GM21723 (cell line): ENCODE measurements at regions not wholly inside any gene's neighbourhood (a gene's known extent, or its start where the extent isn't known, plus 50 kb on each side); places are given as distances from the start of the nearest gene placed in this dataset.

Source experiments
- ATAC-seq: cut with Tn5 transposase; IDR thresholded peaks from one replicate; pipeline ENCODE4 v1.9.1; 2021; ENCODE audit warnings: mild to moderate bottlenecking, moderate library complexity; ENCODE audit not compliant: unreplicated experiment

DNA sequence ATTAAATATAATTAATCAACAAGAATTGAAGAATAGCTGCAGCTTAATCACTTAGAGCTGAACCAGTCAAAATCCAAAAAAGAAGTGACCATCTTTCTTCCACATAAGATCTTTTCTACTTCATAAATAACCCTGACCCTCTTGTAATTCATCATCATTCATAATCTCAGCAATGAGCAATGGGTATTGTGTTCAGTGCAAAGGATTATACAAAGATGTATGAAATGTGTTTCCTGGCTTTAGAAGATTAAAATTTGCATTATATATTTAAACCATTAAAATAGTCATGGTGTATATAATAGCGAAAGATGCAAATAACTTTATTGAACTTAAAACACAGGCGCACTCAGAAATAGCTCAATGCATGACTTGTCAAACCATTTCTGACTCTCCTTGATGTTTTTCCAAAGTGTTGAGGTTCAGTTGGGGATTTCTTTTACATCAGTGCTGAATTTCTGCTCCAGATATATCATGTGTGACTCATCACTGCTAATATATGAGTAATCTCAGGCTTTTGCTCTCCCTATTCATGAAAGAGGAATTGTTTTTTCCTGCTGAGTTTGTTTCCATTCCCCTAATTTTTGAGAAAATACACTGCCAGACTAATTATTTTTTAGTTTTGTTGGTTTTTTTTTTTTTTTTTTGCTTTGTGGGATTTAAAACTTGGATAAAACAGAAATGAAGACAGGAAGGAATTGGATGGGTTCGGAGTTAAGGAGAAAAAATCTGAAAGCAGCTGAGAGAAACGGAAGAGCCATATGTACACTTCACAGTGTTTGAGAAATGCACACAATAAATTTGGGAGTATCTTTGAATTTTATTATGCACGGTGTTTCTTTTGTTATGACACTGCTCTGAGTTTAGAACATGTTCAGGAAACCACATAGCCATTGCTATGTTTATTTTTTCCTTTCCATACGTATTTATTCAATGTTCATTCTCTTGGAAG, 290.1 kb upstream of the PCDH7 start:
- no peak for ATAC-seq

DNA sequence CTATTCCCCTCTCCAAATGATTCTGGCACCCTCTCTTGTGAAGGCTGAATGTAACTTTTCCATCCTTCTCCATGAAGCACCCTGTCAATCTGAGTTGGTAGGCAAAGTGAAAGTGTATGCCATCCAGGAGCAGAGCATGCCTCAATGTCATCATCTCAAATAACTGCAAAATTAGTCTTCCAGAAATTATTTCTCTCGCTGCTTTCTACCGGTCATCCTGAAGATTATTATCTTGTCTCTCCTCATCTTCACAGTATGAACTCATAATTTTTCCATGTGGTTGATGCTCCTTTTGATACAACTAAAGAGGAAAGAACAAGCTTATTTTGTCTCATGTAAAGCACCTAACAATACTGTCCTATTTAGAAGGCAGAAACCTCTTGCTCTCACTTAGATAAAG, 285.5 kb upstream of the PCDH7 start:
- ATAC-seq = no peak

DNA sequence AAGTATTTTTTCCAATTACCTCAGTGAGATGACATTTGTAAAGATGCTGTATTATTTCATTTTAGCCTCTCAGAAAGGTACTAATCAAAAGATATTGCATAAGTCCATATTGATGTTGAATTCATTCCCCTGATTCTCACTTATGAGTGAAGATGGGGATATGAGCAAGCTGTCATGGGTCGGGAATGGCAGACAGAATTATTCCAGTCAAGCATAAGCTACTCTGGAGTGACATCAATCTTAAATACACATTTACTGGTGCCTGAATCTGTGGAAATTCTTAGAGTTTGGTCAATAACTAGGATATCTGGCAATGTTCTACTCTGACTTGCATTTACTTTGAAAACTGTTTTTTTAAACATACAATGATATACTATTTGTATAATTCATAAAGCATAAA, 283.8 kb upstream of the PCDH7 start:
- no peak for ATAC-seq

DNA sequence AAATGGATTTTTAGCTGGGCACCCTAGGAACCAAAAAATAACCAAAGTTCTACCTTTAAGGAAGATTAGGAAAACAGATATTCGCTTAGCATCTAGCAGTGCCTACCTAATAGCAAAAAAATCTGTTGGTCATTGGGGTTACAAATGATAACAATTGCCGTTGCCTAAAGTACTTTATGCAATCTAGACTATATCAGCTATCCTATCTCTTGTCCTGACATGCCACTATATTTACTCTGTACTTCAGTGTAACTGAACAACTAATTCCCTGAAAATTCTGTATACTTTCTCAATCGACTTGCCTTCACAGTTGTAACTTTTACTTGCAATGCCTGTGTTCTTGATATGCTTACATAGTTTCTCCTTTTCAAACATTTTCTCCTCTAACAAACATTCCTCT, 282.9 kb upstream of the PCDH7 start:
- no peak for ATAC-seq

DNA sequence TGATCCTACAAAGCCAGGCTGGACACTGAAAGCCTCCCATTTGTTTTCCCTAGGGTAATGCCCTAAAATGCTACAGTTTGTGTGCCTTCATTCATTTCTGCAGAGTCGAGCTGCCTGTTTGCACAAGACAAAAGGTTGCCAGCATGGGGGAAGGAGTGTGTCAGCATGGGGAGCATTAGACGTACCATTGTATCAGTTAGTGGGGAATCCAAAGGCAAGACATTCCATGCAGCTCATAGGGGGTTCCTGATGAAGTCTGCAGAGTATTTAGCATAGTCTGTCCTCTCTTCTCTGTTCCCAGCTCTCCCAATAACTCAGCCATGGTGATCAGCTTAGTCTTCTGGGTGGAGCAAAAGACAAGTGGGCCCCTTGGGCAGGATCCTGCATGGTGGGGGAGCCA, 276.9 kb upstream of the PCDH7 start:
- no peak for ATAC-seq

DNA sequence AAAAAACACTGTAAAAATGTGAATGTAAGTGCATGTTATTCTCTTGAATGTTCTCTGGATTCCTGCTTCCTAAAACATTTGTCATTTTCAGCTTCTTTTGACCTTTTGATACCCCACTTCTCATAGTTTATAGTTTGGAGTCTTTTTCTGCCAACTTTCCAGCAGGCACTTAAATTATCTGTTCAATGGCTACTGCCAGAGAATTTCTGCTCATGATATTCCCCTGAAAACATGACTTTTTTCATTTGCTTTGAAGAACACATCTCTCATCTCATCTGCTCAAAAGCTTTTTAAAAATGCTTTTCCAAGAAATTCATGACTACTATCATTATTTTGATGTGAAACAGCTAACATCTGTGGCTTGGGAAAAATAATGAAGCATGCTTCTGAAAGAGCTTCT, 269.7 kb upstream of the PCDH7 start:
- no peak for ATAC-seq

DNA sequence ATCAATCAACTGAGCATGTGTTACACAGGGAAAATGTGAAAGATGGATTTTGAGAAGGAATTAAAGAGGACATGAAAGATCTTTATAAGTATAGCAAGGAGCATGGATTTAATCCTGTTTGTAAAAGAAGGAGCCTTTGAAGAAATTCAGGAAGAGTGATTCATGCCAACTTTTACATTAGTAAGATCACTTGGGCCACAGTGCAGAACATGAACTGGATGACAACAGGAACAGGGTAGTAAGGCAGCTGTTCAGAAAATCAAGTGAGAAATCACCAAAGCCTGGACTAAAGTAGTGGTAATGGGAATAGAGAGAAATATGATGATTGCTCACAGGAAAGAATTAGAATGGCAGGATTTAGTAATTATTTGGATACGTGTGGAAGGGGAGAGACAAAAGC, 265.7 kb upstream of the PCDH7 start:
- ATAC-seq = no peak

DNA sequence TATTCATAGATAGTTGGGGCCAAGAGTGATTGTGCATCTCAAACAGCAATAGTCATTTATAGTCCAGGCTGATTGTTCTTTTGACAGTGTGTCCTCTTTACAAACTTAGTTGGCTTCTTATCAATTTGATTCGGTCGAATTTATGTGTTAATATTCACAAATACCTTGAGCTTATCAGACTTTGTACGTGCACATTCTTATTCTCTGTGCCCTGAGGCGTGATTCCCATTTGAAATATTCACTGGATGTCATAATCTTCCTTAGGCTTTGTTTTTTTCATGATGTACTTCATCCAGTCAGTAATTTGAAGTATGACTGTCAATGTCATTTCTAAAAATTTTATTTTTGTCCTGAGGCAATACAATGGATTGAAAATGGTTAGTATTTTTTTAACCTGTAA, 263.5 kb upstream of the PCDH7 start:
- ATAC-seq = no peak

DNA sequence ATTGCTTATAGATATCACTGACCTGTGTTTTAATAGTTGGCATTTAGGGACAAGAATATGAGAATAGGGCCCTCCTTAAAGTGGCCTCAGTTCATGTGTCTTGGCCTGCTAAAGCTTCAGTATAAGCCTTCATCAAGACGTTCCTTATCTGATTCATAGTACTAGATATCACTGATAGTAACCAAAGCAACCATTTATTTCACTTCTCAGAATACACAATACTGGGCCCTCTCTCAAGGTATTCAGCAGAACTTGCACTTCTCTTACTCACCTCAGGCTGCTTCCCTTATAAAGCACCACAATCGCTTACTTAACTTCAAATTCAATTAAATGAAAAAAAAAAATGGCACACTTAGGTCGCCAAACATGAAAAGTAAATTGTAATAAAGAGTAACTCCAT, 259.4 kb upstream of the PCDH7 start:
- ATAC-seq = no peak

DNA sequence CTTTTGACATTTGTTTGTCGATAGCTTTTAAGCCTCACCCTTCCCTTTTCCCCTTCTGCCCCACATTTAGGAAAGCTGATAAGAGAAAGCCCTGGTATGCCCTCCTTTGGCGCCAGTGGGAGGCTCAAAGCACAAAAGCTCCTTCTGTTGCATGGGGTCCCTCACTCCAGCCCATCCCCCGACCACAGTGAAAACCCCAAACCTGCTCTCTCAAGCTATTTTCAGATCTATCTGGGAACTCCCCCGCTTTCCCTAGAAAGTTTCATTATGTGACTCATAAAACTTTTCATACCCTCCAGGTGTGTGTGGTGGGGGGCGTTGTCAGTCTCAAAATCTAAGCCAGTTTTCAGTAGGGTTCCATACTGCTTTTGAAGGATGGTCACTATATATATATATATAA, 259.0 kb upstream of the PCDH7 start:
- no peak for ATAC-seq

DNA sequence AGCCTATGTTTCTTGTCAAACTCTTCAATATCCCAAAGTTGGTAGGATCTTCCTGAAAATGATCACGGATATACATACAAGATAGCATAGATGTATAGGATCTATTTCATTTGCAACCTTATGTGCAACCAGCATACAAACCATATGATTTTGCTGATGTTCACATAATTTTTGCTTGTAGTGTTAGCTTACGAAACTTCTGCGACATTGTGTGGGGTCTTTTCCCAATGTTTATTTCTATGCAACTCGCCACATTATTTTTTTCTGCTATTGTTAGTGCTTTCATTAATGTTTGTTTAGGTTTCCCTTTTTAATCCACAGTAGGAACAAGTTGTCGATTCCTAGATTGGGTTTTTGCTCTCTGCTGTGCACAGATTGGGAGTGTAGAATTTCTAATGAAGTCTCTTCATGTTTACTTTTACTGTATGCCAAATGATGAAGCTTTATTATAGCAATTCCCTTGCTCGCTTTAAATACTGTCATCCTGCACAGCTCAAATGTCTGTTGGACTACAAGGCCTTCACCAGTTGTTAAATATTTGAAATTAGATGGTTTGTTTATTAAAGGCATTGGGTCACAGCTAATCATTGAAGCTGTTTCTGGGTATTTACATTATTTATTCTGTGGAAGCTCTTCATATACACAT, 257.6 kb upstream of the PCDH7 start:
- ATAC-seq = no peak

DNA sequence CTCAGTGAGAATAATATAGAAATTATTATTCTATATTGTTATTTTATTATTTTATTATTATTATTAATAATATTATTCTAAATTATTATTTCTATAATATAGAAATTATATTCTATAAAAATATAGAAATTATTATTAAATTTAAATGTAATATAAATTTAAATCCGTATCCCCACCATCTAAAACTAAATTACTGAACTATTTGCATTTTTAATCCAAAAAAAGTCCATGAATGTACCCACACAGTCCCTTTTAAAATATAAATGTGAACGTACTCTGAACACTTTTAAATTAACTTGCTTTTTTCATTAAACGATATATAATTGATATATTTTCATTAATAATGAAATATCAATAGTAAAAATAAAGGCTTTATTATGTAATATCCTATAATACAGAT, 248.3 kb upstream of the PCDH7 start:
- no peak for ATAC-seq

DNA sequence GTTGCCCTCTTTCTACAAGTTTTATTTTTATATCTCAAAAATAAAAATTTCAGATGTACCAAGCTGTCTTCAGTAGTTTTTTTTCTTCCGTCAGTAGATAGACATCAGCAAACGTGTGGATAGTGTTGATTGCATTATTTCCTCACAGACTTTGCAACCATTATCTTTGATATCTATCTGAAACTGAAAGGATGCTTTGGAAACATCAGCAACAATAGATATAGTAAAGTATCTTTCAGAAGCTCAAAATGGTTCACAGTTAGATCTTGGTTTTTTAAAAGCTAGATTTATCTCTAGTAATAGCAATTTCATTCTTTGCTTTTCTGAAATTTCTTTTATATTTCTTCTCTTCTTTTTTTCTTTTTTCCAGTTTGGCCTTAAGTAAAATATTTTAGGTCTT, 246.9 kb upstream of the PCDH7 start:
- no peak for ATAC-seq

DNA sequence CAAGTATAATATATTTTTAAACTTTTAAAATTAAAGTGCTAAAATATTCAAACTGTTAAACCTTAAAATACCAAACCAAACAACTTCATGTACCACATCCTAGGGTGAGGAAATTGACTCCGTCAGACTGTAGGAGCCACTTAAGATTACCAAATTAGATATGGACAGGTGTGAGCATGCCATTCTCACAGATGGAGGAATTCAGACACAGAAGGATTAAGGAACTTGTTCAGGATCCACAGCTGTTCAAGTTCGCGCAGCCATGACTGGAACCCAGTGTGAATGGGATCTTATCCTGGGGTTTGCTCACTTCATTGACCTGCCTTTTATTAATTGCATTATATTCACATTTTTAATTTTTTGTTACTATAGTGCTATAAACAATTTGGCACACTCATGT, 224.9 kb upstream of the PCDH7 start:
- ATAC-seq = no peak

DNA sequence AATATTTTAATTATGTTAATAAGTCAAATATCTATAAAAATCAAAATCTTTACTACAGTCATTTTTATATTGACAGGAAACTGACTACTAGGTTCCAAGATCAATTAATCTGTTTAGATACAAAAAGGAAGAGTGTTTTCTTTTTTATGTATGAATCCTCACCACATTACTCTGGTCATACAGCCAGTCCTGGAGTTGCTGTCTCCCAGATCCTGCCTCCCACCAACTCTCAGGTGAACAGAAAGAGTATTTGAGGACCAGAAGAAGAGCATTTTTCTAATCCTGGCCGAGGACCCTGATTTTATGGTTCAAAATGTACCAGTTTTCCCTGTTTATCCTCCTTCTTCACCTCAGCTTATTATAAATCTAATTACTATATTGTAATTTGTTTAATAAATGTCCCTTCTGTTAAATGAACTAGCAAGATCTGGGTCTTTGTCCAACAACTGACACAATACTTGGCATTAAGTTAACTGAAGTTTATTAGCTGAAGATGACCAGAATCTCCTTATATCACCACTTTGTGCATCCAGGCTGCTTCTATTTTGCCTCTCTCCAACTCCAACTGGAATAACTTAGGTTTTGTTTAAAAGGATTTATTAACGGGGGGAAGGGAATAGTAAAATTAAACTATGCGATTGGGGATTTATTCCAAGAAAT, 224.4 kb upstream of the PCDH7 start:
- no peak for ATAC-seq

DNA sequence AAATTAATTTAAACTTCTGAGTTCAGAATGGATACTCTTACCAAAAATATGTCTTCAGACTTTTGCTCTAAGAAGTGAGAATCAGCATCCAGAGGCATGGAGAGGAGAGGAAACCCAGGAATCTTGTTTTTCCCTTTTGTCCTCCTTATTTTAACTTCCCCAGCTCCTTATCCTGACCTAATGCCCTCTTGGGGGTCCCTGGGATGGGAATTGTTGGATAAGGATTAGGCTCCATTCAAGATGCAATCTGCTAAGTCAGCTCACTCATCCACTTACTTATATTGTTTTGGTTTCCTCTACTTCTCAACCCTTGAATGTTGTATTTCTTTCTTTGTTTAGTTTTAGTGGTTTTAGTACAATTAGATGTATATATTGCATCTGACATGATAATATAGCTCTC, 208.4 kb upstream of the PCDH7 start:
- ATAC-seq = no peak

DNA sequence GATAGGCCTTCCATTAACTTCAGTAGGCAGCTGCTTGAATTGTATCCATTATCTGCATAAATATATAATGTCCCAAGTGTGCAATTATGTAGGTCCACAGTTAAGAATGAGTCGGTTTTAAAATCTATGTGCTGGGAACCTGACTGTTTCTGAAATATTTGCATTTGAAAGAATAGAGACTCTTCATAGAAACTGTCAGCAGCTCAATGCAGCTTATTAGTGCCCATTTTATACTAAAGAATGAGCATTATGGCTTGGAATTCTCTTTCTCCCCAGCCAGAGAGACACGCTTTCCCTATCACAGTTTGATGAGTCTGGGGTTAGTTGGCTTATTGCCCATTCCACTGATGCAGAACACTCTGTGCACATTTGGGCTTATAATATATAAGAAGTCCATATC, 202.0 kb upstream of the PCDH7 start:
- ATAC-seq = no peak

DNA sequence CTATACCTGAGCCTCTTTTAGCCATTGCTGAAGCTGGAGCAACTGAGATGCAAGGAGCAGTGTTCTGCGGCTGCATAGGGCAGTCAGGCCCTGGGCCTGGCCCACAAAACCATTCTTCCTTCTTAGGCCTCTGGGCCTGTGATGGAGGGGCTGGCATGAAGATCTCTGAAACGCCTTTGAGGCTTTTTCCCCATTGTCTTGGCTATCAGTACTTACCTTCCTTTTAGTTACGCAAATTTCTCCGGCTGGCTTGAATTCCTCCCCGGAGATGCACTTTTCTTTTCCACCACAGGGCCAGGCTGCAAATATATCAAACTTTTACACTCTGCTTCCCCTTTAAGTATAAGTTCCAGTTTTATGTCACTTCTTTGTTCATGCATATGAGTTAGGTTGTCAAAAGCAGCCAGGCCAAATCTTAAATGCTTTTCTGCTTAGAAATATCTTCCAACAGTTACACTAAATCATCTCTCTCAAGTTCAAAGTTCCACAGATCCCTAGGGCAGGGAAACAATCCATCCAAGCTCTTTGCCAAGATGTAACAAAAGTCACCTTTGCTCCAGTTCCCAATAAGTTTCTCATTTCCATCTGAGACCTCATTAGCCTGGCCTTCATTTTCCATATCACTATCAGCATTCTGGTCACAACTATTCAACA, 194.4 kb upstream of the PCDH7 start:
- ATAC-seq = no peak

DNA sequence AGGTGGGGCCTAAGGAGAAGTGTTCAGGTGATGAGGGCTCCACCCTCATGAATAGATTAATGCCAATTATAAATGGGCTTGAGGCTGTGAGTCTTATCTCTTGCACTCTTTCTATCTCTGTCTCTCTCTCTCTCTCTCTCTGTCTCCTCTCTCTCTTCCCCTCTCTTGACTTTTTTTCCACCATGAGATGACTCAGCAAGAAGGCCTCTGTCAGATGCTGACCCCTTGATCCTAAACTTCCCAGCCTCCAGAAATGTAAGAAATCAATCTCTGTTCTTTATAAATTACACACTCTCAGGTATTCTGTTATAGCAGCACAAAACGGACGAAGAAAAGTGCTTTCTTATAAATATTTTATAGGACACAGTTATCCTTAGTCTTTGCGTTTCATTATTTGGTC, 184.9 kb upstream of the PCDH7 start:
- ATAC-seq = no peak

DNA sequence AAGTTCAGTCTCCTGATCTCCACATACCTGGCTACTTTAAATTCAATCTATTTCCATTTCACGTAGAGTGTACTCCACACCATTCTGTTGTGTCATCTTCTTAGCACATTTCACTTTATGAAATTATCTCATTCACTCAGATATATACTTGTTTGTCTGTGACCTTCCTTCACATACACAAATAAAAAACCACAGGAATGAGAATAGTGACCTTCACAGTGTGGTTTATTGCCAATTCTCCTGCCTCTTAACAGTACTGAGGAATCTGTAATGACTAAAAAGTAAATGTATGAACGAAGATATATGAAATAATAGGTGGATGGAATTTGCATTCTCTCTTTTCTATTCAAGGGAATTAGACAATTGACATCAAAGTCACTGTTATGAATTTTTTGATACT, 183.9 kb upstream of the PCDH7 start:
- ATAC-seq = no peak

DNA sequence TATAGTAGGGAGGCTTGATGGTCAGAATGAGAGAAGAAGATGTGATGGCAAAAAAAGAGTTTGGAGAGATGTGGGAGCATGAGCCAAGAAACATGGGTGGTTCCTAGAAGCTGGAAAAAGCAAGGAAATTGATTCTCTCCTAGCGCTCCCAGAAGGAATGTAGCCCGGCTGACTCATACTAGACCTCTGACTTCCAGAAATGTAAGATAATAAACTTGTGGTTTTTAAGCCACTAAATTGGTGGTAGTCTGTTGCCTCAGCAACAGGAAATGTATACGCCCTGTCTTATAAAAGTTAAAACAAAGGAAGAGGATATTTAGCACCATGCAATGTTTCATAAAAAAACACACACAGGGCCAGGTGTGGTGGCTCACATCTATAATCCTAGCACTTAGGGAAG, 182.7 kb upstream of the PCDH7 start:
- ATAC-seq = no peak

DNA sequence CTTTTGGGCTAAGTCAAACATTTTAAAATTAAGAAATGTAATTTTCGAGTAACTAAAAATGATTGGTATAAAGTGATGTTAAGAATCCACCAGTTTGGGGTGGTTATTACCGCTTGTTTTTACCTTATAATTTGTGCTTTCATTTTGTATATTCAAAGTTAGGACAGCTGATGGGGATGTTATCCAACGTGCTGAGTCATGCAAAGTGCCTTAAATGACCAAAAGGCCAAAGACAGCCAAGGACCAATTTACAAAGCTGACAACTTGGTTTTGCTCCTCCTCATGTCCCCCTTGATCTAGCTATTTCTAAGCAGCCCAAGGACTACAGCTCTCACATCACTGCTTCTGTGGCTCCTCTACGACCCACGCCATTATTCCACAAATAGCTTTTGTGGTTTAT, 181.4 kb upstream of the PCDH7 start:
- no peak for ATAC-seq
